ENCODE measurements at regions not wholly inside any gene's neighbourhood (a gene's known extent, or its start where the extent isn't known, plus 50 kb on each side); places are given as distances from the start of the nearest gene placed in this dataset.

- Histone ChIP-seq H3K27ac (no peak overlapping the region), H3K27me3 (no peaks in the 10 kb centered on the region), H3K4me1 (no peaks in the 10 kb centered on the region), H3K9me3 (no peaks in the 10 kb centered on the region), H3K36me3 (no peaks in the 10 kb centered on the region), H3K4me3 (no peak overlapping the region)
- no peak for DNase-seq
- intact Hi-C loops (cut with DNase I; ENCODE audit: low total_unique reads), result no loop called here
- TF ChIP-seq CTCF (IDR thresholded peaks at IDR 0.05), result no peak
Measured at GRCh38 chr9:20227166-20227874, 395.0 kb downstream of the MLLT3 start.

GRCh38 chr9:20226345-20226744 lies 396.0 kb downstream of the MLLT3 start:
- intact Hi-C loops (cut with DNase I; ENCODE audit: low total_unique reads), result no loop called here
- Histone ChIP-seq H3K4me3 (no peak overlapping the region), H3K27ac (no peak overlapping the region), H3K27me3 (no peaks in the 10 kb centered on the region), H3K4me1 (no peaks in the 10 kb centered on the region), H3K9me3 (no peaks in the 10 kb centered on the region), H3K36me3 (no peaks in the 10 kb centered on the region)
- no peak for TF ChIP-seq CTCF (IDR thresholded peaks at IDR 0.05)
- DNase-seq, result no peak

- no peak overlapping the region for H3K4me3 ChIP-seq
- intact Hi-C loops (cut with DNase I; ENCODE audit: low total_unique reads), result no loop called here
- H3K4me1 ChIP-seq, result no peaks in the 10 kb centered on the region
- H3K27me3 ChIP-seq, result no peaks in the 10 kb centered on the region
- no peak for TF ChIP-seq CTCF (IDR thresholded peaks at IDR 0.05)
- DNase-seq, result no peak
- H3K36me3 ChIP-seq, result no peaks in the 10 kb centered on the region
- no peaks in the 10 kb centered on the region for H3K9me3 ChIP-seq
- no peak overlapping the region for H3K27ac ChIP-seq
Measured at GRCh38 chr9:20225826-20226225, 396.5 kb downstream of the MLLT3 start.

GRCh38 chr9:20224756-20225155 lies 397.5 kb downstream of the MLLT3 start:
- no peaks in the 10 kb centered on the region for H3K9me3 ChIP-seq
- TF ChIP-seq CTCF (IDR thresholded peaks at IDR 0.05), result no peak
- H3K27ac ChIP-seq, result no peak overlapping the region
- no peaks in the 10 kb centered on the region for H3K27me3 ChIP-seq
- H3K4me3 ChIP-seq, result no peak overlapping the region
- H3K4me1 ChIP-seq, result no peaks in the 10 kb centered on the region
- no peak for DNase-seq
- H3K36me3 ChIP-seq, result no peaks in the 10 kb centered on the region
- intact Hi-C loops (cut with DNase I; ENCODE audit: low total_unique reads), result no loop called here

- H3K27me3 ChIP-seq, result no peaks in the 10 kb centered on the region
- H3K4me3 ChIP-seq, result no peak overlapping the region
- DNase-seq, result no peak
- no peak for TF ChIP-seq CTCF (IDR thresholded peaks at IDR 0.05)
- no peaks in the 10 kb centered on the region for H3K36me3 ChIP-seq
- H3K27ac ChIP-seq, result no peak overlapping the region
- intact Hi-C loops (cut with DNase I; ENCODE audit: low total_unique reads), result no loop called here
- no peaks in the 10 kb centered on the region for H3K4me1 ChIP-seq
- H3K9me3 ChIP-seq, result no peaks in the 10 kb centered on the region
Measured at GRCh38 chr9:20220286-20220685, 402.0 kb downstream of the MLLT3 start.

GRCh38 chr9:20219437-20219836 lies 402.9 kb downstream of the MLLT3 start:
- Histone ChIP-seq H3K4me1 (no peaks in the 10 kb centered on the region), H3K27me3 (no peaks in the 10 kb centered on the region), H3K9me3 (no peaks in the 10 kb centered on the region), H3K27ac (no peak overlapping the region), H3K4me3 (no peak overlapping the region), H3K36me3 (no peaks in the 10 kb centered on the region)
- no peak for DNase-seq
- intact Hi-C loops (cut with DNase I; ENCODE audit: low total_unique reads), result no loop called here
- TF ChIP-seq CTCF (IDR thresholded peaks at IDR 0.05), result no peak

Data from tibial artery (tissue), 4 donors.